Caco-2 (cell line): ENCODE measurements at regions not wholly inside any gene's neighbourhood (a gene's known extent, or its start where the extent isn't known, plus 50 kb on each side); places are given as distances from the start of the nearest gene placed in this dataset.

Source experiments
- BruUV-seq: library from RNA; stranded (reverse); fragments of 400-500 nt; replicated peaks from 2 replicates; lab custom pipeline; 2021; lab: Mats Ljungman, UMichigan
- CTCF ChIA-PET: fragments of 300-600 bp; sonication (Branson Sonifier 250); formaldehyde crosslinking; loops from one replicate; lab custom pipeline; 2022; ENCODE audit warnings: antibody characterized with exemption; lab: Charles Lee
- POLR2A ChIA-PET: fragments of 300-600 bp; sonication (Branson Sonifier 250); formaldehyde crosslinking; loops from one replicate; lab custom pipeline; 2022; ENCODE audit warnings: antibody characterized with exemption; lab: Charles Lee
- DNase-seq, 2 experiments: peaks; one replicate each; pipeline versions ENCODE4 v3.0.0 to v3.0.0-alpha.2; 2020 to 2022
- H3K27me3 ChIP-seq: replicated peaks from 2 replicates; pipeline ENCODE4 v1.6.0; 2011; ENCODE audit warnings: low read length; ENCODE audit not compliant: control insufficient read depth, insufficient read depth
- H3K36me3 ChIP-seq: 2 replicates; pipeline ENCODE4 v1.5.1; 2011; ENCODE audit warnings: low read length; ENCODE audit not compliant: control insufficient read depth, insufficient read depth
- H3K4me1 ChIP-seq: fragments of 250-450 bp; sonication (Bioruptor Pico); 2 replicates; pipeline ENCODE4 v1.5.1; 2020; ENCODE audit warnings: mild to moderate bottlenecking
- H3K4me3 ChIP-seq: 2 replicates; pipeline ENCODE4 v1.5.1; 2011; ENCODE audit warnings: low read depth, mild to moderate bottlenecking, control low read depth, low read length
- H3K9me3 ChIP-seq: fragments of 250-450 bp; sonication (Bioruptor Pico); 2 replicates; pipeline ENCODE4 v1.5.1; 2020; ENCODE audit warnings: mild to moderate bottlenecking, moderate library complexity
- H3K27ac Mint-ChIP-seq: one replicate; pipeline ENCODE4 v1.8.0; 2022; ENCODE audit warnings: mixed read lengths; ENCODE audit not compliant: unreplicated experiment
- H3K27me3 Mint-ChIP-seq: one replicate; pipeline ENCODE4 v1.8.0; 2022; ENCODE audit warnings: mixed read lengths; ENCODE audit not compliant: insufficient read depth, unreplicated experiment
- H3K36me3 Mint-ChIP-seq: one replicate; pipeline ENCODE4 v1.8.0; 2022; ENCODE audit warnings: mild to moderate bottlenecking, mixed read lengths; ENCODE audit not compliant: insufficient read depth, unreplicated experiment
- H3K4me1 Mint-ChIP-seq: one replicate; pipeline ENCODE4 v1.8.0; 2022; ENCODE audit warnings: low read depth, mixed read lengths; ENCODE audit not compliant: unreplicated experiment
- H3K4me3 Mint-ChIP-seq: one replicate; pipeline ENCODE4 v1.8.0; 2022; ENCODE audit warnings: mild to moderate bottlenecking, moderate library complexity, mixed read lengths; ENCODE audit not compliant: unreplicated experiment
- H3K9me3 Mint-ChIP-seq: one replicate; pipeline ENCODE4 v1.8.0; 2022; ENCODE audit warnings: mixed read lengths; ENCODE audit not compliant: unreplicated experiment
- CTCF ChIP-seq, 2 experiments: fragments of 200-600 bp in 1 of 2; IDR thresholded peaks; 1 replicate in 1 of 2; 2 replicates in 1 of 2; pipeline versions ENCODE4 v1.5.1 to v1.8.0; 2011 to 2022; ENCODE audit warnings: antibody characterized with exemption in 1 of 2, control low read depth in 1 of 2, inconsistent platforms in 1 of 2, low read depth in 1 of 2, low read length in 1 of 2, mild to moderate bottlenecking in 1 of 2, moderate library complexity in 1 of 2; ENCODE audit not compliant: insufficient read depth in 1 of 2, severe bottlenecking in 1 of 2, unreplicated experiment in 1 of 2
- intact Hi-C: fragments of 100-400 bp; cut with micrococcal nuclease; formaldehyde crosslinking; loops from one replicate; pipeline ENCODE4 v1.10.0; 2022; ENCODE audit not compliant: unreplicated experiment

GRCh38 chr15:77821959-77822256, 189.2 kb upstream of the LINGO1 start:
- Histone ChIP-seq H3K36me3 (no peaks in the 10 kb centered on the region), H3K27me3 (peaks cover 3% of the 10 kb centered on the region), H3K9me3 (no peaks in the 10 kb centered on the region), H3K4me1 (0 out of 2 replicates have a peak, but pooled peaks cover 4% of the 10 kb centered on the region), H3K4me3 (no peak overlapping the region)
- TF ChIP-seq CTCF (IDR thresholded peaks at IDR 0.05; ENCODE audit: insufficient read depth in 1 of 2, low read depth in 1 of 2, low read length in 1 of 2, severe bottlenecking in 1 of 2, unreplicated experiment in 1 of 2) = no peak
- H3K36me3 Mint-ChIP-seq = no peaks in the 10 kb centered on the region
- intact Hi-C loops = loop anchor here (1.0 to 5.0 kb wide), 3 partner anchors 163 to 715 kb away; no protein-coding TSS in a partner anchor
- H3K4me1 Mint-ChIP-seq = no peaks in the 10 kb centered on the region
- no TSS peak for BruUV-seq
- H3K9me3 Mint-ChIP-seq = no peaks in the 10 kb centered on the region
- no peak for DNase-seq
- H3K4me3 Mint-ChIP-seq = no peak overlapping the region
- CTCF ChIA-PET = interaction anchor here (0.9 to 2.9 kb wide), 11 partner anchors 16 to 715 kb away, joined by 3 to 34 read pairs (median 4); partner anchors contain the start of gene LINGO1
- no peak overlapping the region for H3K27ac Mint-ChIP-seq
- peaks cover 20% of the 10 kb centered on the region for H3K27me3 Mint-ChIP-seq
- POLR2A ChIA-PET = interaction anchor here (0.7 kb wide), 1 partner anchor 49 kb away, joined by 3 read pairs; no protein-coding TSS in a partner anchor

- intact Hi-C loops = loop anchor here (1.0 to 5.0 kb wide), 3 partner anchors 162 to 714 kb away; no protein-coding TSS in a partner anchor
- Histone ChIP-seq H3K36me3 (no peaks in the 10 kb centered on the region), H3K4me3 (no peak overlapping the region), H3K9me3 (no peaks in the 10 kb centered on the region), H3K27me3 (peaks cover 3% of the 10 kb centered on the region), H3K4me1 (0 out of 2 replicates have a peak, but pooled peaks cover 4% of the 10 kb centered on the region)
- H3K36me3 Mint-ChIP-seq = no peaks in the 10 kb centered on the region
- ChIA-PET POLR2A (no interaction called here), CTCF (interaction anchor here (0.6 to 2.9 kb wide), 15 partner anchors 17 to 714 kb away, joined by 3 to 34 read pairs (median 4); partner anchors contain the start of gene LINGO1)
- H3K4me3 Mint-ChIP-seq = no peak overlapping the region
- no peak overlapping the region for H3K27ac Mint-ChIP-seq
- peak; percentile 59 to 74 for DNase-seq
- H3K9me3 Mint-ChIP-seq = no peaks in the 10 kb centered on the region
- no TSS peak for BruUV-seq
- TF ChIP-seq CTCF (IDR thresholded peaks at IDR 0.05; ENCODE audit: insufficient read depth in 1 of 2, low read depth in 1 of 2, low read length in 1 of 2, severe bottlenecking in 1 of 2, unreplicated experiment in 1 of 2) = peak; percentile 71 to 89
- peaks cover 23% of the 10 kb centered on the region for H3K27me3 Mint-ChIP-seq
- no peaks in the 10 kb centered on the region for H3K4me1 Mint-ChIP-seq
Observed at GRCh38 chr15:77821188-77821958, 188.7 kb upstream of the LINGO1 start.

GRCh38 chr15:77819851-77820728, 187.4 kb upstream of the LINGO1 start:
- Histone ChIP-seq H3K4me1 (0 out of 2 replicates have a peak, but pooled peaks cover 4% of the 10 kb centered on the region), H3K4me3 (peak overlapping the region; percentile 24), H3K9me3 (no peaks in the 10 kb centered on the region), H3K36me3 (no peaks in the 10 kb centered on the region), H3K27me3 (peaks cover 3% of the 10 kb centered on the region)
- H3K9me3 Mint-ChIP-seq = no peaks in the 10 kb centered on the region
- H3K27me3 Mint-ChIP-seq = peaks cover 22% of the 10 kb centered on the region
- H3K27ac Mint-ChIP-seq = no peak overlapping the region
- peak overlapping the region; percentile 49 for H3K4me3 Mint-ChIP-seq
- DNase-seq = peak; percentile 54 to 65
- POLR2A ChIA-PET = no interaction called here
- TF ChIP-seq CTCF (IDR thresholded peaks at IDR 0.05; ENCODE audit: insufficient read depth in 1 of 2, low read depth in 1 of 2, low read length in 1 of 2, severe bottlenecking in 1 of 2, unreplicated experiment in 1 of 2) = peak in 1 of 2 experiments; percentile 32
- CTCF ChIA-PET = interaction anchor here (0.7 to 2.9 kb wide), 6 partner anchors 9 to 277 kb away, joined by 3 to 34 read pairs (median 4); partner anchors contain the start of gene LINGO1
- no TSS peak for BruUV-seq
- H3K36me3 Mint-ChIP-seq = no peaks in the 10 kb centered on the region
- intact Hi-C loops = loop anchor here (5.0 kb wide), 1 partner anchor 713 kb away; no protein-coding TSS in a partner anchor
- H3K4me1 Mint-ChIP-seq = no peaks in the 10 kb centered on the region
